ENCODE measurements at regions not wholly inside any gene's neighbourhood (a gene's known extent, or its start where the extent isn't known, plus 50 kb on each side); places are given as distances from the start of the nearest gene placed in this dataset.

DNA sequence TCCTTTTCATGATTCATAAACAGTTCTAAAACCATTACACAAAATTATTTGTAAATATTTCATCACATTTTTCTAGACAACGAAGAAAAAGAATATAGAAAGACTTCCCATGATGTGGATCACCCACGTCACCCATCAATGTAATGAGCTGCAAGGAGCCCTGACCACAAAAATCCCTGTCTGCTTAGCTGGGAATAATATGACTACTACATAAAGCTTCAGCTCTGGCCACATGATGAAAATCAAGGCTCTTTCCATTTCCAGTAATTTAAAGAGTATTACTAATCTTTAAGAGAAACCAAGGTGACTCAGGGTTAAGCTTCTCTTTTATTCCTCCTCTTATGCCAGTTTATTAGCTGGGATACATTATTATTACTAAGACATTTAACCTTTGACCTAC, 180.8 kb upstream of the CACNA2D1 start:
- H3K27me3 Mint-ChIP-seq (ENCODE audit: insufficient read depth, unreplicated experiment), result no peaks in the 10 kb centered on the region
- Histone ChIP-seq H3K27me3 (replicated peaks; ENCODE audit: control insufficient read depth, insufficient read depth, low read length) (no peaks in the 10 kb centered on the region), H3K4me1 (no peaks in the 10 kb centered on the region), H3K36me3 (ENCODE audit: control insufficient read depth, insufficient read depth, low read length) (no peaks in the 10 kb centered on the region), H3K4me3 (ENCODE audit: low read depth, low read length) (no peak overlapping the region), H3K9me3 (no peaks in the 10 kb centered on the region)
- ChIA-PET CTCF (no interaction called here), POLR2A (no interaction called here)
- no peak overlapping the region for H3K4me3 Mint-ChIP-seq (ENCODE audit: unreplicated experiment)
- intact Hi-C loops (cut with micrococcal nuclease; ENCODE audit: unreplicated experiment), result no loop called here
- BruUV-seq (replicated peaks), result no TSS peak
- TF ChIP-seq, protein P1, sequence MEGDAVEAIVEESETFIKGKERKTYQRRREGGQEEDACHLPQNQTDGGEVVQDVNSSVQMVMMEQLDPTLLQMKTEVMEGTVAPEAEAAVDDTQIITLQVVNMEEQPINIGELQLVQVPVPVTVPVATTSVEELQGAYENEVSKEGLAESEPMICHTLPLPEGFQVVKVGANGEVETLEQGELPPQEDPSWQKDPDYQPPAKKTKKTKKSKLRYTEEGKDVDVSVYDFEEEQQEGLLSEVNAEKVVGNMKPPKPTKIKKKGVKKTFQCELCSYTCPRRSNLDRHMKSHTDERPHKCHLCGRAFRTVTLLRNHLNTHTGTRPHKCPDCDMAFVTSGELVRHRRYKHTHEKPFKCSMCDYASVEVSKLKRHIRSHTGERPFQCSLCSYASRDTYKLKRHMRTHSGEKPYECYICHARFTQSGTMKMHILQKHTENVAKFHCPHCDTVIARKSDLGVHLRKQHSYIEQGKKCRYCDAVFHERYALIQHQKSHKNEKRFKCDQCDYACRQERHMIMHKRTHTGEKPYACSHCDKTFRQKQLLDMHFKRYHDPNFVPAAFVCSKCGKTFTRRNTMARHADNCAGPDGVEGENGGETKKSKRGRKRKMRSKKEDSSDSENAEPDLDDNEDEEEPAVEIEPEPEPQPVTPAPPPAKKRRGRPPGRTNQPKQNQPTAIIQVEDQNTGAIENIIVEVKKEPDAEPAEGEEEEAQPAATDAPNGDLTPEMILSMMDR (IDR thresholded peaks at IDR 0.05; ENCODE audit: insufficient read depth in 1 of 2, low read depth in 1 of 2, low read length in 1 of 2, severe bottlenecking in 1 of 2, unreplicated experiment in 1 of 2), result no peak
- DNase-seq, result no peak
- no peaks in the 10 kb centered on the region for H3K36me3 Mint-ChIP-seq (ENCODE audit: insufficient read depth, unreplicated experiment)
- no peak overlapping the region for H3K27ac Mint-ChIP-seq (ENCODE audit: unreplicated experiment)
- no peaks in the 10 kb centered on the region for H3K4me1 Mint-ChIP-seq (ENCODE audit: low read depth, unreplicated experiment)
- no peaks in the 10 kb centered on the region for H3K9me3 Mint-ChIP-seq (ENCODE audit: unreplicated experiment)

DNA sequence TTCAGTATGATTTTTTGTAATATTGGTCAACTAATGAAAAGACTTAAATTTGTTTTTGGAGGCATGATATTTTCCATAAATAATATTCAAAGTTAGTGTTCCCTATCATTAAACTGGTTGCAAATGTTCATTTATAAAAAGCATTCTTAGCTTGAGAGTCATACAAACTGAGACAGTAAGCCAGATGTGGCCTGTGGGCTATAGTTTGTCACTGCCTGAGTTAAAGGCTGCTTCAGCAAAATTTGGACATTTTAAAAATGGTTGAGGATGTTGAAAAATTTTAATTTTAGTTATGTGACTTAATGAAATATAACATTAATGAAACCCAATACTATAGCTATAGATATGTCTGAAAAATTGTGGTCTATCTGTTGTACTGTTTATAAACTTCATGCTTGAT, 180.2 kb upstream of the CACNA2D1 start:
- POLR2A ChIA-PET, result no interaction called here
- H3K36me3 ChIP-seq (ENCODE audit: control insufficient read depth, insufficient read depth, low read length), result no peaks in the 10 kb centered on the region
- Mint-ChIP-seq H3K9me3 (ENCODE audit: unreplicated experiment) (no peaks in the 10 kb centered on the region), H3K36me3 (ENCODE audit: insufficient read depth, unreplicated experiment) (no peaks in the 10 kb centered on the region), H3K27ac (ENCODE audit: unreplicated experiment) (no peak overlapping the region), H3K4me3 (ENCODE audit: unreplicated experiment) (no peak overlapping the region), H3K4me1 (ENCODE audit: low read depth, unreplicated experiment) (no peaks in the 10 kb centered on the region), H3K27me3 (ENCODE audit: insufficient read depth, unreplicated experiment) (no peaks in the 10 kb centered on the region)
- no peak for DNase-seq
- CTCF ChIA-PET, result no interaction called here
- no peaks in the 10 kb centered on the region for H3K27me3 ChIP-seq (replicated peaks; ENCODE audit: control insufficient read depth, insufficient read depth, low read length)
- no peaks in the 10 kb centered on the region for H3K9me3 ChIP-seq
- no peak overlapping the region for H3K4me3 ChIP-seq (ENCODE audit: low read depth, low read length)
- no peaks in the 10 kb centered on the region for H3K4me1 ChIP-seq
- intact Hi-C loops (cut with micrococcal nuclease; ENCODE audit: unreplicated experiment), result no loop called here
- TF ChIP-seq, protein P1 (IDR thresholded peaks at IDR 0.05; ENCODE audit: insufficient read depth in 1 of 2, low read depth in 1 of 2, low read length in 1 of 2, severe bottlenecking in 1 of 2, unreplicated experiment in 1 of 2), result no peak
- BruUV-seq (replicated peaks), result no TSS peak

DNA sequence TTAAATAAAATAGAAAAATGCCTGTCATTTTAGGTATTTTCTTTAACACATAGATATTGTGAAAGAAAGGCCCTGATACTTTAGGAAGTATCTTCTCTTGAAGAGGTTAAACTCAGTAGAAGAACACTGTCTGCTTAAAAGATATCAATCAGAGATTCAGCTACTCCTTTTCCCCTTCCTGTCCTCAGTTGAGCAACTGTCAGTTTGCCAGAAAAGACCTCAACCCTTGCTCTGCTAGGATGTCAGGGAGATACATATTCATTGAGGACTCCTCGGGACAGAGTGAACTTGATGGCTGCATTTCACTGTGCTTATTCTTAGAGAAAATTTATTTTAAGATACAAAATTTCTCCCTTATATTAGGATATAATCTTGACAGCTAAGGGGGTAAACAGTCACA, 173.6 kb upstream of the CACNA2D1 start:
- intact Hi-C loops (cut with micrococcal nuclease; ENCODE audit: unreplicated experiment), result no loop called here
- H3K36me3 ChIP-seq (ENCODE audit: control insufficient read depth, insufficient read depth, low read length), result no peaks in the 10 kb centered on the region
- ChIA-PET CTCF (no interaction called here), POLR2A (no interaction called here)
- no peaks in the 10 kb centered on the region for H3K36me3 Mint-ChIP-seq (ENCODE audit: insufficient read depth, unreplicated experiment)
- TF ChIP-seq, protein P1 (IDR thresholded peaks at IDR 0.05; ENCODE audit: insufficient read depth in 1 of 2, low read depth in 1 of 2, low read length in 1 of 2, severe bottlenecking in 1 of 2, unreplicated experiment in 1 of 2), result no peak
- no peak for DNase-seq
- H3K4me1 Mint-ChIP-seq (ENCODE audit: low read depth, unreplicated experiment), result no peaks in the 10 kb centered on the region
- no peak overlapping the region for H3K4me3 ChIP-seq (ENCODE audit: low read depth, low read length)
- H3K9me3 ChIP-seq, result no peaks in the 10 kb centered on the region
- H3K27me3 Mint-ChIP-seq (ENCODE audit: insufficient read depth, unreplicated experiment), result peaks cover 2% of the 10 kb centered on the region
- H3K4me3 Mint-ChIP-seq (ENCODE audit: unreplicated experiment), result no peak overlapping the region
- BruUV-seq (replicated peaks), result no TSS peak
- H3K27ac Mint-ChIP-seq (ENCODE audit: unreplicated experiment), result no peak overlapping the region
- H3K9me3 Mint-ChIP-seq (ENCODE audit: unreplicated experiment), result no peaks in the 10 kb centered on the region
- H3K4me1 ChIP-seq, result no peaks in the 10 kb centered on the region
- H3K27me3 ChIP-seq (replicated peaks; ENCODE audit: control insufficient read depth, insufficient read depth, low read length), result no peaks in the 10 kb centered on the region

Data from Caco-2 (cell line).